ENCODE measurements at regions not wholly inside any gene's neighbourhood (a gene's known extent, or its start where the extent isn't known, plus 50 kb on each side); places are given as distances from the start of the nearest gene placed in this dataset.

GRCh38 chr1:8197493-8198282 lies 120.2 kb upstream of the SLC45A1 start:
- TF ChIP-seq, protein P1, sequence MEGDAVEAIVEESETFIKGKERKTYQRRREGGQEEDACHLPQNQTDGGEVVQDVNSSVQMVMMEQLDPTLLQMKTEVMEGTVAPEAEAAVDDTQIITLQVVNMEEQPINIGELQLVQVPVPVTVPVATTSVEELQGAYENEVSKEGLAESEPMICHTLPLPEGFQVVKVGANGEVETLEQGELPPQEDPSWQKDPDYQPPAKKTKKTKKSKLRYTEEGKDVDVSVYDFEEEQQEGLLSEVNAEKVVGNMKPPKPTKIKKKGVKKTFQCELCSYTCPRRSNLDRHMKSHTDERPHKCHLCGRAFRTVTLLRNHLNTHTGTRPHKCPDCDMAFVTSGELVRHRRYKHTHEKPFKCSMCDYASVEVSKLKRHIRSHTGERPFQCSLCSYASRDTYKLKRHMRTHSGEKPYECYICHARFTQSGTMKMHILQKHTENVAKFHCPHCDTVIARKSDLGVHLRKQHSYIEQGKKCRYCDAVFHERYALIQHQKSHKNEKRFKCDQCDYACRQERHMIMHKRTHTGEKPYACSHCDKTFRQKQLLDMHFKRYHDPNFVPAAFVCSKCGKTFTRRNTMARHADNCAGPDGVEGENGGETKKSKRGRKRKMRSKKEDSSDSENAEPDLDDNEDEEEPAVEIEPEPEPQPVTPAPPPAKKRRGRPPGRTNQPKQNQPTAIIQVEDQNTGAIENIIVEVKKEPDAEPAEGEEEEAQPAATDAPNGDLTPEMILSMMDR (conservative IDR thresholded peaks at IDR 0.05), result no peak
- TF ChIP-seq ZFX (IDR thresholded peaks at IDR 0.05), result no peak
